Astrocyte of the spinal cord (primary cell): ENCODE measurements at regions not wholly inside any gene's neighbourhood (a gene's known extent, or its start where the extent isn't known, plus 50 kb on each side); places are given as distances from the start of the nearest gene placed in this dataset.

ENCODE experiments used
- DNase-seq: peaks from one replicate; pipeline ENCODE4 v3.0.0; 2011; ENCODE audit warnings: low read depth, low spot score
- H3K4me3 ChIP-seq: 2 replicates; pipeline ENCODE4 v1.5.1; 2011; ENCODE audit warnings: low read depth, mild to moderate bottlenecking, low read length, moderate library complexity
- in situ Hi-C: cut with HindIII; loops from 2 replicates; pipeline ENCODE4 v1.10.0; 2017; ENCODE audit warnings: low sequenced_read_pairs
- TF ChIP-seq, protein P1 (sequence below): IDR thresholded peaks from 2 replicates; pipeline ENCODE4 v1.5.1; 2012; ENCODE audit warnings: low read depth, mild to moderate bottlenecking, low read length, inconsistent platforms

DNA sequence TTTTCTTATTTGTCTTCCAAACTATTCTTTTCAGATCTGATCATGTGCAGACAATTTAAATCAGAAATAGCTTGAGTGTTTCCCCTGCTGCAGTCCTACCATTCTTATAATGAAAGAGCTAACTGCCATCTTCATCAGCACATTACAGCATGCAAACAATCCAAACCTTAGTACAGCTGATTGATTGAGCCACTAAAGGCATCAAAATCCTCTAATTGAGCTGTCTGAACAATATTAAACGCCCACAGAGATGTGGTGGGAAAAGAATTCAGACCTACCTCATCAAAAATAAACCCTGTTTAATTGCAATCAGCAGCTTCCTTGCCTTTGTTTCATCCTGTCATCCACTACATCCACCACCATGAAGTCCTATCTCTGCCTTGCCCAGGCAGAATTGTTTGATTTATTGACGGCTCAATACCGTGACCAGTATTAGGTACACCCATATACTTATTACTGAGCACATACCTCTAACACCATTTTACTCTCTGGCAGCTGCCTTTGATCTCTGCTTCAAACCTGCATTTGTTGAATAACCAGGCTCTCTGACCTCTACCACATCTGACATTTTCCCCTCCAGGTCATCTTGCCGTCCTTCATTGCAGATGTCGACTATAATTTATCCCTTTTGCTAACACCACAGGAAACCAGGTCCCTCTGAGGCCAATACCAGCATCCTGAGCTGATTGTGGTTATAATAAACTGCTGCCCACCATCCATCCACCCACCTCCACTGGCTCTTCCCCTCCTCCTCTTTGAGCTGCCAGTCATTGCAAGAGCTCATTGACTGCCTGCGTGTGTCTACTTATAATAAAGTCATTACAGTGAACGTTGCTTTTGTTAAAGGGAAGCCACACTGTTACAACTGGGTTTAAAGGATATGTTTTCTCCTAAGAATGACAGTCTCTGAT, 78.5 kb downstream of the RBM43 start:
- no peak overlapping the region for H3K4me3 ChIP-seq
- TF ChIP-seq, protein P1, sequence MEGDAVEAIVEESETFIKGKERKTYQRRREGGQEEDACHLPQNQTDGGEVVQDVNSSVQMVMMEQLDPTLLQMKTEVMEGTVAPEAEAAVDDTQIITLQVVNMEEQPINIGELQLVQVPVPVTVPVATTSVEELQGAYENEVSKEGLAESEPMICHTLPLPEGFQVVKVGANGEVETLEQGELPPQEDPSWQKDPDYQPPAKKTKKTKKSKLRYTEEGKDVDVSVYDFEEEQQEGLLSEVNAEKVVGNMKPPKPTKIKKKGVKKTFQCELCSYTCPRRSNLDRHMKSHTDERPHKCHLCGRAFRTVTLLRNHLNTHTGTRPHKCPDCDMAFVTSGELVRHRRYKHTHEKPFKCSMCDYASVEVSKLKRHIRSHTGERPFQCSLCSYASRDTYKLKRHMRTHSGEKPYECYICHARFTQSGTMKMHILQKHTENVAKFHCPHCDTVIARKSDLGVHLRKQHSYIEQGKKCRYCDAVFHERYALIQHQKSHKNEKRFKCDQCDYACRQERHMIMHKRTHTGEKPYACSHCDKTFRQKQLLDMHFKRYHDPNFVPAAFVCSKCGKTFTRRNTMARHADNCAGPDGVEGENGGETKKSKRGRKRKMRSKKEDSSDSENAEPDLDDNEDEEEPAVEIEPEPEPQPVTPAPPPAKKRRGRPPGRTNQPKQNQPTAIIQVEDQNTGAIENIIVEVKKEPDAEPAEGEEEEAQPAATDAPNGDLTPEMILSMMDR = no peak
- no peak for DNase-seq
- in situ Hi-C loops = no loop called here

DNA sequence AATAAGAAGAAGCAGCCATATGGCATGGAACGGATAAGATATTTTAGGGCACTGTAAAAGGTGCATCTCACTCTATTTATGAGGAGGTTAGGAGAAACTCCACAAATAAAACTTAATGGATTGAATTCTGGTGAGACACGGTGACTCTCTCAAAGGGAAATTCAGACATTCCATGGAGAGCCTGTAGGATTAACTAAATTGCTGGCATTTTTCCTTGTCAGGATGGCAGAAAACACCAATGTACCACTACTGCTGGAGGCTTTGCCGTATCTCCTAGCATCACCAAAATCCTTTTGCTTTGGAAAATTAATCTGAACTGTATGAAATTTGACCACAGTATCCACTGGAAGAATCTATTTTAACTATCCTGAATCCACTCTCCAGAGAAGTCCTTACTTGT, 79.3 kb downstream of the RBM43 start:
- no peak for DNase-seq
- in situ Hi-C loops = no loop called here
- TF ChIP-seq, protein P1 = no peak
- H3K4me3 ChIP-seq = no peak overlapping the region

DNA sequence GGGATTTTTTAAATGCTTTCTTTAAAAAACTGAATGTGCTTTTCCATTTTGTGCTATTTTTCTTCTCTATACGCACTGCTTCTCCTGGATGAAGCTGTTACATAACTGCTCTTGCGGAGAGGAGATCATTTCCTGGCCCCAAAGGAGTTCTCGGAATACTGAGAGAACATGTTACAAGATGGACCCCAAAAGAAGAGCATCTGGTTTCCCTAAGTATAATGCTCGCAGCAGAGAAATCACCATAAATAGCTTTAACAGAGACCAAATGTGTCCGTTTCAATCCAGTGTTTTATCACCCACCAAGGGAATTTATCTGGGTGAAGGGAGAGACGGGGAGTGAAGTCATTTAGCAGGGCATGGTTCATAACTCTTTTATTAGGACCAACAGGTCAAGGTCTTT, 80.1 kb downstream of the RBM43 start:
- TF ChIP-seq, protein P1 = no peak
- DNase-seq = no peak
- no peak overlapping the region for H3K4me3 ChIP-seq
- in situ Hi-C loops = no loop called here

DNA sequence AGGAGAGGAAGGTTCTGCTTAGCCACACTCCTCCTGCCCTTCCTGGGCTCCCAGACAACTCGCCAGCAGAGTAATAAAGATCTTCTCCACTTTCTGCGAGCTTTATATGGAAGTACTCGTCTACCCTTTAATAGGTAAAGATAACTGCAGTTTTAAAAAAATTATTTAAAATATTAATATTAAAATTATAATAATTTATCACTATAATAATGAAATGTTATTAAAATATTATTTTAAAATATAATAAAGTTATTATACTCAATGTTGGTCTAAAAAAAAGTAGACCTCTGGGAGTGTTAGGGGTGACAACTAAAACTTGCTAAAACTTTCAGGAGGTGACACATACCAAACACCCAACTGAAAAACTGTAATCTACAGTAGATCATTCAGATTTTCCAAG, 81.5 kb downstream of the RBM43 start:
- DNase-seq = no peak
- no peak overlapping the region for H3K4me3 ChIP-seq
- TF ChIP-seq, protein P1 = no peak
- in situ Hi-C loops = no loop called here

DNA sequence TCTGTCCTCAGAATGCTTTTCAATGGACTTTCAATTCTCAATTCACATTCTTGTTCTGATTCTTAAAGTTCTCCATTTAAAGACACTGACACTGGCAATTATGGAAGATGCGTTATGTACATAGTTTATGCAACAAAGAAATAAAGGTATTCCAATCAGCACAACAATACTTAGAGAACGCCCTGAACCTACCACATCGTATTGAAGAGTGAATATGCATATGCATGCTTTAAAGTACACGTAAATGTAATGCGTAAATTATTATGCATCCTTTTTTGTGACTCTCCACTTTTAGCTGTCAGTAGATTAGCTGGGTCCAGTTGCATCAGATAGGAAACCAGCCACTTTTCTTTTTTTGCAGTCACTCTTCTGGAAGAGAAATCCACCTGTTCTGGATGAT, 83.5 kb downstream of the RBM43 start:
- TF ChIP-seq, protein P1 = no peak
- no peak for DNase-seq
- in situ Hi-C loops = no loop called here
- H3K4me3 ChIP-seq = no peak overlapping the region

DNA sequence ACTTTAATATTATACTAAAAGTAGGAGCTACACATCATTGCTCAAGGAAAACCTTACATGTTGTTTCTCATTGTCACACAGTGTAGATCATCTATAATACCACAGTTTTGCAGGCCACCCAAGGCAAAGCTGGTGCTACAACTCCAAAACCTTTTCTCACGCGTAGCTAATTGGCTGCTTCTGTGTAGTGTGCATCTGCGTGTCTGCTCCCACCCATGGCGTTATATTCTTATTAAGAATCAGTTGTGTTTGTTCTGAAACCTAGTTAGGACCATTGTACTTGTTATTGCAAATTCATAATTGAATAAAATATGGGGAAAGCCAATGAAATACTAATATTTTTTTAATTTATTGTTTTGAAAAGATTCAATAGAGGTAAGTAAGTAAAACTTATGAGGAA, 83.9 kb downstream of the RBM43 start:
- H3K4me3 ChIP-seq = no peak overlapping the region
- DNase-seq = no peak
- TF ChIP-seq, protein P1 = no peak
- in situ Hi-C loops = no loop called here
